T-helper 1 cell treated with Interleukin-12 subunit alpha and Interleukin-12 subunit beta and Interleukin-4 antibody, amounts not matched to agents 30 ng/mL and 1 ng/mL, for 36 hours (primary cell): ENCODE measurements at regions not wholly inside any gene's neighbourhood (a gene's known extent, or its start where the extent isn't known, plus 50 kb on each side); places are given as distances from the start of the nearest gene placed in this dataset.

Source experiments
- intact Hi-C: fragments of 100-400 bp; cut with micrococcal nuclease; formaldehyde crosslinking; loops from one replicate; pipeline ENCODE4 v1.15.1; 2024

GRCh38 chr15:98413933-98414546 is 234.3 kb upstream of the IGF1R start:
- intact Hi-C loops = no loop called here

GRCh38 chr15:98416222-98416855 is 232.0 kb upstream of the IGF1R start:
- intact Hi-C loops = no loop called here

- intact Hi-C loops = no loop called here
These were observed 231.0 kb upstream of the IGF1R start for GRCh38 chr15:98417346-98417745.

- intact Hi-C loops = no loop called here
These were observed 230.2 kb upstream of the IGF1R start for GRCh38 chr15:98418122-98418521.

GRCh38 chr15:98419173-98419780 is 229.1 kb upstream of the IGF1R start:
- intact Hi-C loops = no loop called here

- intact Hi-C loops = loop anchor here (1.0 to 5.0 kb wide), 2 partner anchors 110 to 514 kb away; no protein-coding TSS in a partner anchor
These were observed 227.5 kb upstream of the IGF1R start for GRCh38 chr15:98420837-98421236.

GRCh38 chr15:98421419-98422129 is 226.8 kb upstream of the IGF1R start:
- intact Hi-C loops = loop anchor here (1.0 to 5.0 kb wide), 3 partner anchors 110 to 514 kb away; no protein-coding TSS in a partner anchor

GRCh38 chr15:98422130-98422478 is 226.2 kb upstream of the IGF1R start:
- intact Hi-C loops = loop anchor here (1.0 to 5.0 kb wide), 2 partner anchors 128 to 515 kb away; no protein-coding TSS in a partner anchor

- intact Hi-C loops = no loop called here
These were observed 223.2 kb upstream of the IGF1R start for GRCh38 chr15:98425173-98425572.

- intact Hi-C loops = no loop called here
These were observed 221.0 kb upstream of the IGF1R start for GRCh38 chr15:98427321-98427720.

GRCh38 chr15:98428253-98428989 is 219.9 kb upstream of the IGF1R start:
- intact Hi-C loops = loop anchor here (1.0 kb wide), 1 partner anchor 117 kb away; no protein-coding TSS in a partner anchor

GRCh38 chr15:98431171-98431570 is 217.2 kb upstream of the IGF1R start:
- intact Hi-C loops = no loop called here

GRCh38 chr15:98433346-98433745 is 215.0 kb upstream of the IGF1R start:
- intact Hi-C loops = no loop called here

GRCh38 chr15:98433856-98434255 is 214.5 kb upstream of the IGF1R start:
- intact Hi-C loops = no loop called here

- intact Hi-C loops = no loop called here
These were observed 210.6 kb upstream of the IGF1R start for GRCh38 chr15:98437752-98438151.

- intact Hi-C loops = no loop called here
These were observed 210.0 kb upstream of the IGF1R start for GRCh38 chr15:98438326-98438725.

- intact Hi-C loops = no loop called here
These were observed 209.4 kb upstream of the IGF1R start for GRCh38 chr15:98438907-98439306.

- intact Hi-C loops = no loop called here
These were observed 208.8 kb upstream of the IGF1R start for GRCh38 chr15:98439523-98439942.

- intact Hi-C loops = no loop called here
These were observed 207.4 kb upstream of the IGF1R start for GRCh38 chr15:98440917-98441316.

GRCh38 chr15:98441599-98441998 is 206.7 kb upstream of the IGF1R start:
- intact Hi-C loops = no loop called here

GRCh38 chr15:98442379-98442833 is 205.9 kb upstream of the IGF1R start:
- intact Hi-C loops = loop anchor here (1.0 kb wide), 7 partner anchors 217 to 771 kb away; no protein-coding TSS in a partner anchor
